ENCODE measurements at regions not wholly inside any gene's neighbourhood (a gene's known extent, or its start where the extent isn't known, plus 50 kb on each side); places are given as distances from the start of the nearest gene placed in this dataset.

GRCh38 chr3:7957024-7957423 lies 544.6 kb upstream of the LMCD1 start:
- FAIRE-seq (no peak), DNase-seq (ENCODE audit: insufficient read length) (no peak)
- TF ChIP-seq POLR2A (IDR thresholded peaks at IDR 0.05; ENCODE audit: low read depth, low read length) (no peak), TAF1 (IDR thresholded peaks at IDR 0.05; ENCODE audit: borderline replicate concordance, low read depth, low read length) (no peak), POLR2AphosphoS5 (IDR thresholded peaks at IDR 0.05; ENCODE audit: low read depth, low read length) (no peak)

- TF ChIP-seq POLR2A (IDR thresholded peaks at IDR 0.05; ENCODE audit: low read depth, low read length) (no peak), POLR2AphosphoS5 (IDR thresholded peaks at IDR 0.05; ENCODE audit: low read depth, low read length) (no peak), TAF1 (IDR thresholded peaks at IDR 0.05; ENCODE audit: borderline replicate concordance, low read depth, low read length) (no peak)
- DNase-seq (ENCODE audit: insufficient read length) (no peak), FAIRE-seq (no peak)
Observed at GRCh38 chr3:7959094-7959493, 542.5 kb upstream of the LMCD1 start.

- DNase-seq (ENCODE audit: insufficient read length) (no peak), FAIRE-seq (no peak)
- TF ChIP-seq POLR2AphosphoS5 (IDR thresholded peaks at IDR 0.05; ENCODE audit: low read depth, low read length), result no peak
- TF ChIP-seq POLR2A (IDR thresholded peaks at IDR 0.05; ENCODE audit: low read depth, low read length), result no peak
- TF ChIP-seq TAF1 (IDR thresholded peaks at IDR 0.05; ENCODE audit: borderline replicate concordance, low read depth, low read length), result no peak
Observed at GRCh38 chr3:7960601-7961000, 541.0 kb upstream of the LMCD1 start.

GRCh38 chr3:7962301-7962700 lies 539.3 kb upstream of the LMCD1 start:
- FAIRE-seq (no peak), DNase-seq (ENCODE audit: insufficient read length) (no peak)
- TF ChIP-seq TAF1 (IDR thresholded peaks at IDR 0.05; ENCODE audit: borderline replicate concordance, low read depth, low read length) (no peak), POLR2AphosphoS5 (IDR thresholded peaks at IDR 0.05; ENCODE audit: low read depth, low read length) (no peak), POLR2A (IDR thresholded peaks at IDR 0.05; ENCODE audit: low read depth, low read length) (no peak)

- FAIRE-seq, result no peak
- no peak for DNase-seq (ENCODE audit: insufficient read length)
- no peak for TF ChIP-seq TAF1 (IDR thresholded peaks at IDR 0.05; ENCODE audit: borderline replicate concordance, low read depth, low read length)
- no peak for TF ChIP-seq POLR2AphosphoS5 (IDR thresholded peaks at IDR 0.05; ENCODE audit: low read depth, low read length)
- no peak for TF ChIP-seq POLR2A (IDR thresholded peaks at IDR 0.05; ENCODE audit: low read depth, low read length)
Observed at GRCh38 chr3:7964899-7965298, 536.7 kb upstream of the LMCD1 start.

DNA sequence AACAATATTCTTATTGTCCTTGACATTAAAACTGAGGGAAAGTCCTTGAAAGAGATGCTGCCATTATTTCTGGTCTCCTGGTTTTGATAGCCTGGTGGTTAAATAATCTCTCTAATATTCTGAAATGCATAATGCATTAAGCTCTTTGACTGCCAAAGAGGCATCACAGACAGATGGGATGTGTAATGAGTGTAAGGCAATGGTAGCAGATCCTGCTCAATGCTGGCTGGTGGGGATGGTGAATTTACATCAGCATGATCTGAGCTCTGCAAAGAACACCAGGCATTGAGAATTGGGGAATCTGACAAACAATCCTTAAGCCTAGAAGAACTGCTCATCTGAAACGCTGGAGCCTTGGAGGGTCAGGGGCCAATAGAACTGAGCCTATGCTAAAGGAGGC lies 528.6 kb upstream of the LMCD1 start:
- no peak for DNase-seq (ENCODE audit: insufficient read length)
- no peak for FAIRE-seq
- no peak for TF ChIP-seq TAF1 (IDR thresholded peaks at IDR 0.05; ENCODE audit: borderline replicate concordance, low read depth, low read length)
- no peak for TF ChIP-seq POLR2AphosphoS5 (IDR thresholded peaks at IDR 0.05; ENCODE audit: low read depth, low read length)
- TF ChIP-seq POLR2A (IDR thresholded peaks at IDR 0.05; ENCODE audit: low read depth, low read length), result no peak

- DNase-seq (ENCODE audit: insufficient read length) (no peak), FAIRE-seq (no peak)
- no peak for TF ChIP-seq POLR2A (IDR thresholded peaks at IDR 0.05; ENCODE audit: low read depth, low read length)
- no peak for TF ChIP-seq POLR2AphosphoS5 (IDR thresholded peaks at IDR 0.05; ENCODE audit: low read depth, low read length)
- no peak for TF ChIP-seq TAF1 (IDR thresholded peaks at IDR 0.05; ENCODE audit: borderline replicate concordance, low read depth, low read length)
Observed at GRCh38 chr3:7977245-7978086, 524.2 kb upstream of the LMCD1 start.

DNA sequence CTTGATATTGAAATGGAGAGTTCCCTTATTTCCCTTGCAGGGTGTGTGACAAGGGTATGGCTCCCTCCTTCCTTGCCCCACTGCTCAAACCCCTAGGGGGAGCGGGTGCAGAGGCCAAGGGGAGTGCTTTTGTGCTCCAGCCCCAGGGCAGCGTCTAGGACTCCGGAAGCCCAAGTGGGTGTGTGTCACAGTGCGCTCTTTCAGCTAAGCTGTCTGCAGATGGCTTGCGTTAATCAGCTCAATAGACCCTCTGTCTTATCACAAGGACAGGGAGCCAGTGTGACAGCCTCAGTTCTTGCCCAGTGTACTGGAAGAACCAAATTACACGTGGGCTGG lies 523.6 kb upstream of the LMCD1 start:
- no peak for FAIRE-seq
- TF ChIP-seq POLR2AphosphoS5 (IDR thresholded peaks at IDR 0.05; ENCODE audit: low read depth, low read length) (no peak), POLR2A (IDR thresholded peaks at IDR 0.05; ENCODE audit: low read depth, low read length) (no peak), TAF1 (IDR thresholded peaks at IDR 0.05; ENCODE audit: borderline replicate concordance, low read depth, low read length) (no peak)
- no peak for DNase-seq (ENCODE audit: insufficient read length)

DNA sequence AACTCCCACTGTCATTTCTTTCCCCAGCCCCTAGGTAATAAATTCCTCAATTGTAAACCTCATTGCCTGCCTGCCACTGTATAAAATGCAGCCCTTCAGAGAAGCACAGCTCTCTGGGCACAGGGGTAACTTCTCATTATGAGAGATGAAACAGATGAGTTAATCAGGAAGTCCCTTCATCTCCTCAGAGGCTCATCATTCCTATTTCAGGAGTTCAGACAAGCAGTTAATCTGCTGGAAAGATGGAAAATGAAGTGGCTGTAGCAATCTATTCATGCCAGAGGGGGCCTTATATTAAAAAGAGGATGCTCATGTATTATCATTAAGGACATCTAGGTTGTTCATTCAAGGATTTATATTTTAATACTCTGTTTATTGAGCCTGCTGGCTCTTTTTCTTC lies 519.5 kb upstream of the LMCD1 start:
- DNase-seq (ENCODE audit: insufficient read length), result no peak
- no peak for FAIRE-seq
- TF ChIP-seq TAF1 (IDR thresholded peaks at IDR 0.05; ENCODE audit: borderline replicate concordance, low read depth, low read length) (no peak), POLR2AphosphoS5 (IDR thresholded peaks at IDR 0.05; ENCODE audit: low read depth, low read length) (no peak), POLR2A (IDR thresholded peaks at IDR 0.05; ENCODE audit: low read depth, low read length) (no peak)

DNA sequence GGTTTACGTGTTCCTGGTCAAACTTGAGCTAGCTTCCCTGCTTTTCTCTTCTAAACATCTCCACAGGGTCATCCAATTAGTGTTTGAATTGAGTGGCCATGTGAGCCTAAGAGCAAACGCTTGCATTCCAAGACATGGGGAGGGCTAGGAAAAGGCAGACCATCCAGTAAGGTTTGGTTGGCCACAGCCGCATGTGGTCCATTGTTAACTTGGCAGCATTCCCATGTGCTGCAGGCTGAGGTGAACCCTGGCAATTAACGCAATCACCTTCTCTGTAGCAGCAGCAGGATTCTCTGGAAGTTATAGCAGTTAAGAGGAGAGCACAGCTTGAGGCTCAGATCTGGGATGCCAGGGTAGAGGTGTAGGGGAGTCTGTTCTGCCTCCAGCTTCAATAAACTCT lies 502.2 kb upstream of the LMCD1 start:
- DNase-seq (ENCODE audit: insufficient read length) (no peak), FAIRE-seq (no peak)
- no peak for TF ChIP-seq TAF1 (IDR thresholded peaks at IDR 0.05; ENCODE audit: borderline replicate concordance, low read depth, low read length)
- no peak for TF ChIP-seq POLR2A (IDR thresholded peaks at IDR 0.05; ENCODE audit: low read depth, low read length)
- TF ChIP-seq POLR2AphosphoS5 (IDR thresholded peaks at IDR 0.05; ENCODE audit: low read depth, low read length), result no peak

DNA sequence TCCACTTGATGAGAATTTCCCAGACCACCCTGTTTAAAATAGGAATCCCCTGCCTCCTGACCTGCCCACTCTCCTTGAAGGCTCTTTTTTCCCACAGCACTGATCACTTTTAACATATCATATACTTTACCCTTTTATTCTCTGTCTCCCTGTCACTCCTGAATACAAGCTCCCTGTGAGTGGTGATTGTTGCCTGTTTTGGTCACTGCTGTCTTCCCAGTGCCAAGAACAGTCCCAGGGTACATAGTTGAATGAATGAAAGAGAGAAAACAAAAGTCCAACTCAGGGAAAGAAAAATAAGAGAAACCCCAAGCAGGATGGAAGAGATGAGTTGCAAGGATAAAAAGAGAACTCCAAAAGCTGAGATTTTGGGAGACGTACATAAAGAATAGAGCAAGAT lies 500.3 kb upstream of the LMCD1 start:
- no peak for DNase-seq (ENCODE audit: insufficient read length)
- TF ChIP-seq POLR2A (IDR thresholded peaks at IDR 0.05; ENCODE audit: low read depth, low read length), result no peak
- TF ChIP-seq POLR2AphosphoS5 (IDR thresholded peaks at IDR 0.05; ENCODE audit: low read depth, low read length), result no peak
- no peak for TF ChIP-seq TAF1 (IDR thresholded peaks at IDR 0.05; ENCODE audit: borderline replicate concordance, low read depth, low read length)
- no peak for FAIRE-seq

DNA sequence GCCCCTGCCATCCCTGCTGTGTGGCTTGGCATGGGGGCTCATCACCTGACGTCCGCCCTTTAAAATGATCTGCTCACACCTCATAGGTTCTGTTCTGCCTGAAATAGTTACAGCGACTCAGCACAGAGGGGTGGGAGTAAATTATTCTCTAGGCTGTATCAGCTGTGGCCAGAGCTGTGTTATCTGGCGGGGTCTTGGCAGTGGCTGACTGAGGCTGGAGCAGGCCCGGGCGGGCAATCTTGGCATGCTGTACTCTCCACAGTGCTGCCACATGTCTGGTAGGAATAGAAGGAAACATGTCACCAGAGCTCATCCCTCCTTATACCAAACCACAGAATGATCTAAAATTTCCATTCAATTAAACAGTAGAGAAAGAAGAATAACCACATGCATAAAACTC lies 499.9 kb upstream of the LMCD1 start:
- FAIRE-seq (no peak), DNase-seq (ENCODE audit: insufficient read length) (no peak)
- TF ChIP-seq TAF1 (IDR thresholded peaks at IDR 0.05; ENCODE audit: borderline replicate concordance, low read depth, low read length) (no peak), POLR2A (IDR thresholded peaks at IDR 0.05; ENCODE audit: low read depth, low read length) (no peak), POLR2AphosphoS5 (IDR thresholded peaks at IDR 0.05; ENCODE audit: low read depth, low read length) (no peak)
